NT2/D1 (cell line): ENCODE measurements at regions not wholly inside any gene's neighbourhood (a gene's known extent, or its start where the extent isn't known, plus 50 kb on each side); places are given as distances from the start of the nearest gene placed in this dataset.

Experiments used
- SUZ12 ChIP-seq: IDR thresholded peaks from 2 replicates; pipeline ENCODE4 v1.6.1; 2011; ENCODE audit not compliant: insufficient read length, insufficient read depth; ENCODE audit errors: extremely low read depth
- YY1 ChIP-seq: IDR thresholded peaks from 2 replicates; pipeline ENCODE4 v1.6.1; 2011; ENCODE audit not compliant: insufficient read length, insufficient read depth

DNA sequence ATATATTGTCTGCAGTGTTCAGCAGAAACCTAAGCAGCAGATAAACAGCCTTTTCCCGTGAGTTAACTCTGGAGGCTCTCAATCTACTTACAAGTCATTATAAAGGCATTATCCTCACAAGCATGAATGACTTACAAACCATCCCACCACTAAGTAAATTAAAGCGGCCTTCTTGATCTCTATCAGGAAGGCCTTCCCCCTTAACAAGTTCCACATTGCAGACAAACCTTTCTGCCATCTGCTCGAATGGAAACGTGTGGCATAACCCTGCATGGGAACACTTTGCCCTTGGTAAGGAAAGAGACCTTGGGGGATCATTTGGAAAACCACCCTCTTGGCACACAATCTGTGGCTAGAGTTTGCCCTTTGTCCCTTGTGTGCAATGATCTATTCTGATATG, 199.5 kb downstream of the OSR1 start:
- no peak for TF ChIP-seq YY1
- TF ChIP-seq SUZ12: no peak
